Kidney epithelial cell (primary cell): ENCODE measurements at regions not wholly inside any gene's neighbourhood (a gene's known extent, or its start where the extent isn't known, plus 50 kb on each side); places are given as distances from the start of the nearest gene placed in this dataset.

Source experiments
- DNase-seq: peaks from one replicate; pipeline ENCODE4 v3.0.0-alpha.2; 2010; ENCODE audit warnings: low read depth
- H3K27me3 ChIP-seq: 2 replicates; pipeline ENCODE4 v1.6.0; 2011; ENCODE audit warnings: low read length; ENCODE audit not compliant: control insufficient read depth, insufficient read depth
- H3K36me3 ChIP-seq: 2 replicates; pipeline ENCODE4 v1.5.1; 2011; ENCODE audit warnings: low read length; ENCODE audit not compliant: control insufficient read depth, insufficient read depth
- H3K4me3 ChIP-seq: 2 replicates; pipeline ENCODE4 v1.5.1; 2011; ENCODE audit warnings: low read depth, mild to moderate bottlenecking, control low read depth, low read length
- TF ChIP-seq, protein P1 (sequence below): IDR thresholded peaks from 2 replicates; pipeline ENCODE4 v1.5.1; 2011; ENCODE audit warnings: mild to moderate bottlenecking, moderate library complexity, low read length, control low read depth, inconsistent platforms; ENCODE audit not compliant: insufficient read depth, poor library complexity, severe bottlenecking

DNA sequence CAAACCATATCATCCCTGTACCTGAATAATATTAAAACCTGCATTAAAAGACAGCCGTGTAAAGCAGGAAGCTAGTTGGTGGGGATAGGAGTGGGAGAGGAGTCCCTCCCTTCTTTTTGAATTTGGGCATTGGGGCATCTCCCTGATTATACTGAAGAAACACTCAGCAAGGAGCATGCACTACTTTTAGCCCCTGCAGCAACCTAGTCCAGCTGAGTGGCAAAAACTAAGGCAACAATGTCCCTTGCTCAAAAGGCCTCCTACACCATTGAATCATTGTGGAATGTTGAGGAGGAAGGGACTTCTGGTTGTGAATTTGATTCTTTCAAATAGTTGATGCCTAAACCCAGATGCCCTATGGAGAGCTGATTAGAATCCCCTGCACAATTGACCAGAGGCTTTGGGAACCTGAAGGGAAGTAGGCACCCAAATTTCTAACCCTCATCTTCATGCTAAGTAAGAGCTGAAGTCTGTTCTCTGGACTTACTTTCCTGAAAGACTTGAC, 111.7 kb downstream of the DDX1 start:
- TF ChIP-seq, protein P1, sequence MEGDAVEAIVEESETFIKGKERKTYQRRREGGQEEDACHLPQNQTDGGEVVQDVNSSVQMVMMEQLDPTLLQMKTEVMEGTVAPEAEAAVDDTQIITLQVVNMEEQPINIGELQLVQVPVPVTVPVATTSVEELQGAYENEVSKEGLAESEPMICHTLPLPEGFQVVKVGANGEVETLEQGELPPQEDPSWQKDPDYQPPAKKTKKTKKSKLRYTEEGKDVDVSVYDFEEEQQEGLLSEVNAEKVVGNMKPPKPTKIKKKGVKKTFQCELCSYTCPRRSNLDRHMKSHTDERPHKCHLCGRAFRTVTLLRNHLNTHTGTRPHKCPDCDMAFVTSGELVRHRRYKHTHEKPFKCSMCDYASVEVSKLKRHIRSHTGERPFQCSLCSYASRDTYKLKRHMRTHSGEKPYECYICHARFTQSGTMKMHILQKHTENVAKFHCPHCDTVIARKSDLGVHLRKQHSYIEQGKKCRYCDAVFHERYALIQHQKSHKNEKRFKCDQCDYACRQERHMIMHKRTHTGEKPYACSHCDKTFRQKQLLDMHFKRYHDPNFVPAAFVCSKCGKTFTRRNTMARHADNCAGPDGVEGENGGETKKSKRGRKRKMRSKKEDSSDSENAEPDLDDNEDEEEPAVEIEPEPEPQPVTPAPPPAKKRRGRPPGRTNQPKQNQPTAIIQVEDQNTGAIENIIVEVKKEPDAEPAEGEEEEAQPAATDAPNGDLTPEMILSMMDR: no peak
- Histone ChIP-seq H3K4me3 (no peak overlapping the region), H3K36me3 (no peaks in the 10 kb centered on the region), H3K27me3 (no peaks in the 10 kb centered on the region)
- no peak for DNase-seq

DNA sequence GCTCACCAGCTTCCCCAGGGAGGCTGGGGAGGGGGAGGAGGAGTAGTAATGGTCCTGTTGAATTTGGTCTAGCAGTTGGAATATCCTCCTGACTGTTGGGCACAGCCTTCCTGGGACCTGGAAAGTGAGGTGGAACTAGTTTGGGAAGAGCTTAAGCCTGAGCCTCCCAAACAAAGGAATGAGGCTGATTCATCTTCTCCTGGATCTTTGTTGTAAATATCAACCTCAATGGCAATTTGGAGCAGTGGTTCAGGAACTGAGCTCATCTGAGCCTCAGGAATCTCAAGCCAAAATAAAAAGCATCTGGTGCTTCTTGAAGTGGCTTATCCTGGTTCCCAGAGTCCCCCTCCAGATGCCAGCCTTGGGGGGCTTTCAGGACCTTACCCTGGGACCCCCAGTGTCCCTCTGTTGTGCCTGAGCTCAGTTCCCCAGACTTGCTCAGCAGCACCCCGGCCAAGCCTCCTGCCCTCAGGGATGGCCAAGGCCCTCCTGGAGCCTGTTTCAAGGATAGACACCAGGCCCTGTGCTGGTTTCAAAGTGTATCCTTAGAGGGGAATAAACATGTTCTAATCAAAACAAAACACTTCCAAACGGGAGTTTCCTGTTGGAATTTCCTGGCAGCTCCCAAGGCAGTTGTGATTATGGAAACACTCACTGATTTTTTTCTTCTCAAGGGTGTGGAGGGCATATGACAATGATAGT, 112.6 kb downstream of the DDX1 start:
- Histone ChIP-seq H3K4me3 (no peak overlapping the region), H3K27me3 (no peaks in the 10 kb centered on the region), H3K36me3 (no peaks in the 10 kb centered on the region)
- TF ChIP-seq, protein P1: no peak
- no peak for DNase-seq

DNA sequence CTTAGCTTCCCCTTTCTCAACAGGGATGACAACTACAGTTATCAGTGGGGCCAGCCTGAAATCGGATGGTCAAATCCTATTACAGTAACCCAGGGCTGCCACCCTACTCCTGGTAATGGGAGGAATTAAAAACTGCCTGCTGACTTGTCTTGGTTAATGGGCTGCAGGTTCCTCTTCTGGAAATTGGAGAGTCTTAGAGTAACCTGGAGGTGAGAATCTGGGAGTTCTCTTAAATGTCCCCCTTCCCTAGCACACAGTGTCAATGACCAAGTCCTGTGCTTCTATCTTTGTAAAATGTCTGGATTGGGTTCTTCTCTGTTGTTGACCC, 113.1 kb downstream of the DDX1 start:
- no peak for DNase-seq
- Histone ChIP-seq H3K4me3 (no peak overlapping the region), H3K36me3 (no peaks in the 10 kb centered on the region), H3K27me3 (no peaks in the 10 kb centered on the region)
- TF ChIP-seq, protein P1: no peak

DNA sequence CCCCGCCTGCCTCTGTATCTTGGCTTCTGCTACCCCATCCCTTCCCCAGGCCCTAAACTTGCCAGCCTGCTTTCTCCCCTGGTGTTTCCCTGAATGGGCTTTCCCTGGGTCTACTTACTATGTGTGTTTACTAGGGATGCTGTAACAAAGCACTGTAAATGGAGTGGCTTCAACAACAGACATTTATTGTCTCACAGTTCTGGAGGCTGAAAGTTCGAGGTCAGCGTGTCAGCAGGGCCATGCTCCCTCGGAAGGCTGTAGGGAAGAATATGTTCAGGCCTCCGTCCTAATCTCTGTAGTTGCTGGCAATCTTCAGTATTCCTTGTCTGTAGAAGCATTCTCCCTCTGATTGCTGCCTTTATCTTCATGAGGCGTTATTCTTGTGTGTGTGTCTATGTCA, 113.6 kb downstream of the DDX1 start:
- TF ChIP-seq, protein P1: no peak
- no peak overlapping the region for H3K4me3 ChIP-seq
- DNase-seq: no peak
- H3K27me3 ChIP-seq: no peaks in the 10 kb centered on the region
- no peaks in the 10 kb centered on the region for H3K36me3 ChIP-seq

DNA sequence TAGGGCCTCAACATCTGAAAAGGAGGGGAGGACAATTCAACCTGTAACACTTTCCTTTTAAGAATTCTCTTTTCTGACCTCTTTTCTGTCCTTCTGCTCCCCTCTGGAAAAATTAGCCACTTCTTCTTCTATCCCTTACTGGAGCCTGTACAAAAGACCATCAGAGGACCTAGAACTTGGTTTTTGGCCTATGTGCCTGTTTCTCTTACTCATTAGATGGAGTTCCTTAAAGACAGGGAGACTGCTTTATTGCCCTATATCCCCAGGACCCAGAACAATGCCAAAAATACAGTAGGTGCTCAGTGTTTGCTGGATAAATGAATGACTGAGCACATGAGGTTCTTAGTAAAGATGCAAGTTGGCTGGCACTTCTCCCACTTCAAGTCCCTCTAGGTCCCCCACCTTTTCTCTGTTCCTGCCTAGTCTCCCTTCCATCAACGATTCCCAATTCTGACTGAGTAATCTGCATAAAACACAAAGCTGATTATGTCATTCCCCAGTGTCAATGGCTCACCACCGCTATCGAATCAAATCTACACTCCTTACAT, 114.2 kb downstream of the DDX1 start:
- H3K27me3 ChIP-seq: no peaks in the 10 kb centered on the region
- no peak overlapping the region for H3K4me3 ChIP-seq
- no peak for DNase-seq
- H3K36me3 ChIP-seq: no peaks in the 10 kb centered on the region
- TF ChIP-seq, protein P1: no peak

DNA sequence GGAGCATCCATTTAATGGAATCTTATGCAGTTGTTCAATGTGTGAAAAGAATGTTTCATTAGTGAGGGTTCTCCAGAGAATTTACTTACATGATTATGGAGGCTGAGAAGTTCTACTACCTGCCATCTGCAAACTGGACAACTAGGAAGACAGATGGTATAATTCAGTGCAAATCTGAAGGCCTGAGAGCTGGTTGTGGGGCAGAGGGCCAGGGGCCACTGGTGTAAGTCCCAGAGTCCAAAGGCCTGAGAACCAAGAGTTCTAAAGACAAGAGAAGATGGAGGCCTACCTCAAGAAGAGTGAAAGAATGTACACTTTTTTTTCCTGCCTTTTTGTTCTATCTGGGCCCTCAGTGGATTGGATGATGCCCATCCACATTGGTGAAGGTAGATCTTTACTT, 114.8 kb downstream of the DDX1 start:
- DNase-seq: no peak
- Histone ChIP-seq H3K27me3 (no peaks in the 10 kb centered on the region), H3K36me3 (no peaks in the 10 kb centered on the region), H3K4me3 (no peak overlapping the region)
- TF ChIP-seq, protein P1: no peak
